OCI-LY3 (cell line): ENCODE measurements at regions not wholly inside any gene's neighbourhood (a gene's known extent, or its start where the extent isn't known, plus 50 kb on each side); places are given as distances from the start of the nearest gene placed in this dataset.

Source experiments
- H2AFZ ChIP-seq: fragments of 200-600, 300-600 bp; shearing (Covaris generic); 2 replicates; pipeline ENCODE4 v1.6.0; 2014; ENCODE audit warnings: antibody characterized with exemption, low read depth, low read length
- H3K27ac ChIP-seq: fragments of 200-600, 300-600 bp; sonication (generic); 2 replicates; pipeline ENCODE4 v1.5.1; 2014; ENCODE audit warnings: mild to moderate bottlenecking, low read length, moderate library complexity, mixed read lengths
- H3K27me3 ChIP-seq: fragments of 200-600, 300-600 bp; sonication (generic); 2 replicates; pipeline ENCODE4 v1.6.1; 2014; ENCODE audit warnings: low read depth, low read length, mixed read lengths
- H3K36me3 ChIP-seq: fragments of 200-600, 300-600 bp; sonication (generic); replicated peaks from 2 replicates; pipeline ENCODE3; 2014; ENCODE audit warnings: low read depth, low read length, mixed read lengths
- H3K4me1 ChIP-seq: fragments of 300-600, 200-600 bp; sonication (generic); 2 replicates; pipeline ENCODE4 v1.6.1; 2014; ENCODE audit warnings: low read length, mixed read lengths
- H3K4me2 ChIP-seq: fragments of 200-600, 300-600 bp; sonication (generic); 2 replicates; pipeline ENCODE4 v1.6.1; 2014; ENCODE audit warnings: low read length, mixed read lengths
- H3K4me3 ChIP-seq: fragments of 300-600, 200-600 bp; sonication (generic); 2 replicates; pipeline ENCODE4 v1.5.1; 2014; ENCODE audit warnings: antibody characterized with exemption, mild to moderate bottlenecking, low read length, moderate library complexity
- H3K79me2 ChIP-seq: fragments of 300-600, 200-600 bp; shearing (Covaris generic); 2 replicates; pipeline ENCODE4 v1.6.1; 2014; ENCODE audit warnings: mild to moderate bottlenecking, low read length, mixed read lengths
- H3K9ac ChIP-seq: fragments of 300-600, 200-600 bp; shearing (Covaris generic); 2 replicates; pipeline ENCODE4 v1.6.0; 2014; ENCODE audit warnings: mild to moderate bottlenecking, low read length, moderate library complexity
- H3K9me3 ChIP-seq: fragments of 200-600, 300-600 bp; shearing (Covaris generic); 2 replicates; pipeline ENCODE4 v1.6.1; 2014; ENCODE audit warnings: low read length, mixed read lengths; ENCODE audit not compliant: insufficient read depth
- H4K20me1 ChIP-seq: fragments of 200-600, 300-600 bp; sonication (generic); 2 replicates; pipeline ENCODE4 v1.6.1; 2016; ENCODE audit warnings: low read length, mixed read lengths; ENCODE audit not compliant: insufficient read depth
- CTCF ChIP-seq: fragments of 200-600, 300-600 bp; sonication (generic); IDR thresholded peaks from 2 replicates; pipeline ENCODE4 v1.5.1; 2014; ENCODE audit warnings: antibody characterized with exemption, low read length, low read depth
- EZH2phosphoT487 ChIP-seq: fragments of 200-600 bp; shearing (Covaris generic); IDR thresholded peaks from 2 replicates; pipeline ENCODE4 v1.6.1; 2018; ENCODE audit warnings: antibody characterized with exemption, mixed run types, low read depth

GRCh38 chr14:71734885-71735284, 197.3 kb upstream of the RGS6 start:
- no peak overlapping the region for H3K9ac ChIP-seq
- H3K27me3 ChIP-seq, result no peaks in the 10 kb centered on the region
- H3K79me2 ChIP-seq, result no peaks in the 10 kb centered on the region
- H2AFZ ChIP-seq, result no peak overlapping the region
- no peaks in the 10 kb centered on the region for H4K20me1 ChIP-seq
- H3K9me3 ChIP-seq, result no peaks in the 10 kb centered on the region
- no peak overlapping the region for H3K4me2 ChIP-seq
- no peak overlapping the region for H3K4me3 ChIP-seq
- H3K36me3 ChIP-seq, result peaks cover 22% of the 10 kb centered on the region
- no peaks in the 10 kb centered on the region for H3K4me1 ChIP-seq
- TF ChIP-seq CTCF (no peak), EZH2phosphoT487 (no peak)
- H3K27ac ChIP-seq, result no peak overlapping the region

GRCh38 chr14:71737760-71738159, 194.5 kb upstream of the RGS6 start:
- Histone ChIP-seq H3K36me3 (peaks cover 16% of the 10 kb centered on the region), H3K4me2 (no peak overlapping the region), H4K20me1 (no peaks in the 10 kb centered on the region), H3K4me1 (no peaks in the 10 kb centered on the region), H3K27ac (no peak overlapping the region), H3K9ac (no peak overlapping the region), H2AFZ (no peak overlapping the region), H3K27me3 (no peaks in the 10 kb centered on the region), H3K4me3 (no peak overlapping the region), H3K79me2 (no peaks in the 10 kb centered on the region), H3K9me3 (no peaks in the 10 kb centered on the region)
- TF ChIP-seq EZH2phosphoT487 (no peak), CTCF (no peak)

GRCh38 chr14:71739273-71739990, 192.8 kb upstream of the RGS6 start:
- H3K4me2 ChIP-seq, result no peak overlapping the region
- H2AFZ ChIP-seq, result no peak overlapping the region
- no peaks in the 10 kb centered on the region for H4K20me1 ChIP-seq
- H3K79me2 ChIP-seq, result no peaks in the 10 kb centered on the region
- no peak overlapping the region for H3K9ac ChIP-seq
- no peak overlapping the region for H3K27ac ChIP-seq
- no peaks in the 10 kb centered on the region for H3K27me3 ChIP-seq
- H3K4me1 ChIP-seq, result no peaks in the 10 kb centered on the region
- H3K4me3 ChIP-seq, result no peak overlapping the region
- no peaks in the 10 kb centered on the region for H3K9me3 ChIP-seq
- TF ChIP-seq EZH2phosphoT487 (no peak), CTCF (peak; percentile 25; the same call in 1 of the 2 replicates)
- peaks cover 12% of the 10 kb centered on the region for H3K36me3 ChIP-seq

- H3K4me1 ChIP-seq, result no peaks in the 10 kb centered on the region
Observed at GRCh38 chr14:71741241-71741640, 191.0 kb upstream of the RGS6 start.

More at GRCh38 chr14:71741241-71741640, 191.0 kb upstream of the RGS6 start:
- H4K20me1 ChIP-seq, result no peaks in the 10 kb centered on the region
- H3K4me3 ChIP-seq, result no peak overlapping the region
- H3K27ac ChIP-seq, result no peak overlapping the region
- no peak overlapping the region for H3K4me2 ChIP-seq
- no peaks in the 10 kb centered on the region for H3K27me3 ChIP-seq
- H3K36me3 ChIP-seq, result peaks cover 3% of the 10 kb centered on the region
- no peaks in the 10 kb centered on the region for H3K79me2 ChIP-seq
- TF ChIP-seq CTCF (no peak), EZH2phosphoT487 (no peak)
- H3K9me3 ChIP-seq, result no peaks in the 10 kb centered on the region
- no peak overlapping the region for H3K9ac ChIP-seq
- H2AFZ ChIP-seq, result no peak overlapping the region
